ENCODE measurements at regions not wholly inside any gene's neighbourhood (a gene's known extent, or its start where the extent isn't known, plus 50 kb on each side); places are given as distances from the start of the nearest gene placed in this dataset.

DNA sequence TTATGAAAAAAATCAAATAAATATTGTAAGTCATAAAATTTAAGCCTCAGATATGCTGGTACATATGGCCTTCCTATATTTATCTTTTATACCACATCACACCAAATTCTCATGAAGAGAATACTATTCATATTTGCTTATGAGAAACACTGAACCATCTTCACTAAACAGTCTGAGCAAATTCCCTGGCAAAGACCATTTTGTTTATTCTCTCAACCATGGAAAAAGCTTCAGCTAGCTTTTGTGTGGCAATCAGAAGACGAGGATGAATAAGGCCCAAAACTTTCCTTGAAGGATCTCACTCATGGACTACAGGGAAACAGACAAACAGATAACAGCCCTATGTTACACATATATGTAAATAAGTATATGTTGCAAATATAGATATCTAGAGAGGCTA, 252.1 kb downstream of the TMX3 start:
- Histone ChIP-seq H3K79me2 (ENCODE audit: control insufficient read depth, insufficient read depth, low read length) (no peaks in the 10 kb centered on the region), H3K27ac (ENCODE audit: insufficient read depth, low read length) (no peak overlapping the region), H3K9ac (ENCODE audit: insufficient read depth, low read length) (no peak overlapping the region), H4K20me1 (ENCODE audit: control insufficient read depth, extremely low read depth, insufficient read depth, low read length) (no peaks in the 10 kb centered on the region), H3K4me2 (ENCODE audit: extremely low read depth, insufficient read depth, low read length) (no peak overlapping the region), H3K4me3 (replicated peaks in 1 of 4; ENCODE audit: control extremely low read depth in 1 of 4, insufficient read depth in 1 of 4, low read depth in 3 of 4, low read length in 4 of 4) (no peak overlapping the region), H2AFZ (ENCODE audit: low read length) (no peak overlapping the region), H3K36me3 (ENCODE audit: control insufficient read depth, insufficient read depth, low read length) (no peaks in the 10 kb centered on the region), H3K9me3 (ENCODE audit: control insufficient read depth, insufficient read depth, low read depth, low read length) (no peaks in the 10 kb centered on the region), H3K27me3 (ENCODE audit: control insufficient read depth, insufficient read depth, low read length) (no peaks in the 10 kb centered on the region), H3K4me1 (ENCODE audit: control insufficient read depth, extremely low read depth, insufficient read depth, low read length) (no peaks in the 10 kb centered on the region)
- no peak for DNase-seq (ENCODE audit: low read depth in 2 of 2)
- TF ChIP-seq EZH2 (IDR thresholded peaks at IDR 0.05; ENCODE audit: low read length, missing control alignments) = no peak
- no peak for TF ChIP-seq CTCF (conservative IDR thresholded peaks at IDR 0.05 in 1 of 2, IDR thresholded peaks at IDR 0.05 in 1 of 2; ENCODE audit: low read depth in 1 of 2, low read length in 2 of 2)

DNA sequence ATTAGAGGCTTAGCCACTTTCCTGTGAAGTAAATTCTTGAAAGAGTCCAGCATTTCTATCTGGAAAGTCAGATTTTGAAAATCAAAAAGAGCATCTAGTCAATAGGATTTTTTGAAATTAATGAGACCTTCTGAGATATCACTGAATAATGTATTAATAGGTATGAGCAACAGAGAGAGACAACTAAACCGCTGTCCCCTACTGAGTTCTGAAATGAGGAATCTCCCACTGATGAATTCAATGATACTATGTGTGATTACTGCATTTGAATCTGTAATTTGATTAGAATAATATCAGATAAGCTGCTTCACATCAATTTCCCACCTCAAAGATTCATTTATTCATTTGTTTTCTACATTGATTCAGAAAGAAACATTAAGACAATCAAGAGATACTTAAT, 252.8 kb downstream of the TMX3 start:
- Histone ChIP-seq H3K79me2 (ENCODE audit: control insufficient read depth, insufficient read depth, low read length) (no peaks in the 10 kb centered on the region), H4K20me1 (ENCODE audit: control insufficient read depth, extremely low read depth, insufficient read depth, low read length) (no peaks in the 10 kb centered on the region), H3K9me3 (ENCODE audit: control insufficient read depth, insufficient read depth, low read depth, low read length) (no peaks in the 10 kb centered on the region), H3K4me1 (ENCODE audit: control insufficient read depth, extremely low read depth, insufficient read depth, low read length) (no peaks in the 10 kb centered on the region), H3K4me2 (ENCODE audit: extremely low read depth, insufficient read depth, low read length) (no peak overlapping the region), H3K9ac (ENCODE audit: insufficient read depth, low read length) (no peak overlapping the region), H3K4me3 (replicated peaks in 1 of 4; ENCODE audit: control extremely low read depth in 1 of 4, insufficient read depth in 1 of 4, low read depth in 3 of 4, low read length in 4 of 4) (no peak overlapping the region), H3K27me3 (ENCODE audit: control insufficient read depth, insufficient read depth, low read length) (no peaks in the 10 kb centered on the region), H3K27ac (ENCODE audit: insufficient read depth, low read length) (no peak overlapping the region), H2AFZ (ENCODE audit: low read length) (no peak overlapping the region), H3K36me3 (ENCODE audit: control insufficient read depth, insufficient read depth, low read length) (no peaks in the 10 kb centered on the region)
- DNase-seq (ENCODE audit: low read depth in 2 of 2) = no peak
- no peak for TF ChIP-seq CTCF (conservative IDR thresholded peaks at IDR 0.05 in 1 of 2, IDR thresholded peaks at IDR 0.05 in 1 of 2; ENCODE audit: low read depth in 1 of 2, low read length in 2 of 2)
- TF ChIP-seq EZH2 (IDR thresholded peaks at IDR 0.05; ENCODE audit: low read length, missing control alignments) = no peak

DNA sequence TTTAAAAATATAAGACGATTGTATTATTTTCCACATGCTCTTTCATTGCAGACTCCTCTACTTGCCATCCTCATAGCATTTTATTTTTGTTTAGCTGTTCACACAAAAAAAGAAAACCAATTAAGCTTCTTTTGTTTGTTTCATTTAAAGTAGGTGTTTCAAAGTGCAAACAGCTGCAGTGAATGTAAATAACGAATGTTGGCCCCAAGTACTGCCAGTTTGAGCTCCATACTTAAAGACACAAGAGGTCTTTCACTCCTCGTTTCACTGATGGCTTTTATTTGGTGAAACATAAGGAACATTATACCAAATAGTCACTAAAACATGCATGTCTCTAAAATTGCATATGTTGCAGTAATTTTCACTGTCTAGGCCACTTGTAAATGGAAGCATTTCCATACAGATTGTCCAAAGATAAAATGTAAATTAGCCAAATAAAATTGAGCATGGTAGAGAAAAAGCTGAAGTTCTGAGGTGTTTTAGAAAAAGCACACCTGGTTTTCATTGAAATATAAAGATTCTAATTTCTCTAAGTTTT, 253.4 kb downstream of the TMX3 start:
- H4K20me1 ChIP-seq (ENCODE audit: control insufficient read depth, extremely low read depth, insufficient read depth, low read length) = no peaks in the 10 kb centered on the region
- H3K27ac ChIP-seq (ENCODE audit: insufficient read depth, low read length) = no peak overlapping the region
- no peaks in the 10 kb centered on the region for H3K79me2 ChIP-seq (ENCODE audit: control insufficient read depth, insufficient read depth, low read length)
- H3K4me3 ChIP-seq (replicated peaks in 1 of 4; ENCODE audit: control extremely low read depth in 1 of 4, insufficient read depth in 1 of 4, low read depth in 3 of 4, low read length in 4 of 4) = no peak overlapping the region
- H3K4me2 ChIP-seq (ENCODE audit: extremely low read depth, insufficient read depth, low read length) = no peak overlapping the region
- no peaks in the 10 kb centered on the region for H3K27me3 ChIP-seq (ENCODE audit: control insufficient read depth, insufficient read depth, low read length)
- TF ChIP-seq EZH2 (IDR thresholded peaks at IDR 0.05; ENCODE audit: low read length, missing control alignments) (no peak), CTCF (conservative IDR thresholded peaks at IDR 0.05 in 1 of 2, IDR thresholded peaks at IDR 0.05 in 1 of 2; ENCODE audit: low read depth in 1 of 2, low read length in 2 of 2) (no peak)
- H3K9ac ChIP-seq (ENCODE audit: insufficient read depth, low read length) = no peak overlapping the region
- no peak overlapping the region for H2AFZ ChIP-seq (ENCODE audit: low read length)
- H3K9me3 ChIP-seq (ENCODE audit: control insufficient read depth, insufficient read depth, low read depth, low read length) = no peaks in the 10 kb centered on the region
- no peaks in the 10 kb centered on the region for H3K36me3 ChIP-seq (ENCODE audit: control insufficient read depth, insufficient read depth, low read length)
- no peaks in the 10 kb centered on the region for H3K4me1 ChIP-seq (ENCODE audit: control insufficient read depth, extremely low read depth, insufficient read depth, low read length)
- DNase-seq (ENCODE audit: low read depth in 2 of 2) = no peak
